ENCODE measurements at regions not wholly inside any gene's neighbourhood (a gene's known extent, or its start where the extent isn't known, plus 50 kb on each side); places are given as distances from the start of the nearest gene placed in this dataset.
A peak's percentile ranks its signal among the peaks of the same experiment; 100 is the strongest.

- TF ChIP-seq SP1 (IDR thresholded peaks at IDR 0.05; ENCODE audit: low read depth, low read length) (no peak), FOSL1 (IDR thresholded peaks at IDR 0.05; ENCODE audit: insufficient read depth, low read depth, low read length) (no peak), YY1 (IDR thresholded peaks at IDR 0.05; ENCODE audit: low read depth, low read length) (no peak; the same call in 1 of the 2 replicates), CTCF (IDR thresholded peaks at IDR 0.05; ENCODE audit: control extremely low read depth in 1 of 3, insufficient read depth in 1 of 3, low read depth in 1 of 3, low read length in 3 of 3) (no peak), EP300 (IDR thresholded peaks at IDR 0.05; ENCODE audit: borderline replicate concordance in 1 of 2, low read depth in 2 of 2, low read length in 2 of 2) (no peak), CEBPB (IDR thresholded peaks at IDR 0.05; ENCODE audit: low read depth, low read length) (peak; percentile 89), HDAC6 (IDR thresholded peaks at IDR 0.05; ENCODE audit: low read depth, low read length) (no peak), POLR2AphosphoS5 (IDR thresholded peaks at IDR 0.05; ENCODE audit: low read depth, low read length) (no peak), ZNF274 (IDR thresholded peaks at IDR 0.05; ENCODE audit: borderline replicate concordance, extremely low read depth, low read length) (no peak), POLR2A (IDR thresholded peaks at IDR 0.05; ENCODE audit: control extremely low read depth in 1 of 2, low read depth in 2 of 2, low read length in 2 of 2) (no peak), EZH2 (IDR thresholded peaks at IDR 0.05; ENCODE audit: low read depth, low read length, severe bottlenecking) (no peak), JUND (IDR thresholded peaks at IDR 0.05; ENCODE audit: low read length) (no peak), BACH1 (IDR thresholded peaks at IDR 0.05; ENCODE audit: low read length) (no peak), SIX5 (IDR thresholded peaks at IDR 0.05; ENCODE audit: low read depth, low read length) (no peak)
Measured at GRCh38 chr16:7866144-7866543, 533.5 kb downstream of the RBFOX1 start.
